SK-N-SH (cell line): ENCODE measurements at regions not wholly inside any gene's neighbourhood (a gene's known extent, or its start where the extent isn't known, plus 50 kb on each side); places are given as distances from the start of the nearest gene placed in this dataset.

ENCODE experiments used
- CTCF ChIA-PET: fragments of 300-600, 350-600 bp; formaldehyde crosslinking; extraction: SDS; loops from one replicate; lab custom pipeline; 2021; lab: Yijun Ruan, JAX
- POLR2A ChIA-PET: fragments of 350-600 bp; sonication (Branson Sonifier 250); formaldehyde crosslinking; extraction: SDS; loops from one replicate; lab custom pipeline; 2020; ENCODE audit warnings: antibody characterized with exemption, inconsistent platforms; lab: Yijun Ruan, JAX
- DNase-seq: peaks from one replicate; pipeline ENCODE4 v3.0.0; 2012
- H2AFZ ChIP-seq: fragments of 200-600 bp; sonication (generic); 2 replicates; pipeline ENCODE4 v1.8.1; 2016; ENCODE audit warnings: antibody characterized with exemption, mild to moderate bottlenecking, low read depth
- H3F3A ChIP-seq: fragments of 200-600 bp; sonication (generic); replicated peaks from 2 replicates; pipeline ENCODE3; 2016; ENCODE audit warnings: antibody characterized with exemption, mild to moderate bottlenecking; ENCODE audit not compliant: insufficient read depth
- H3K27ac ChIP-seq, 2 experiments: fragments of 200-500 bp in 1 of 2; fragments of 200-600 bp in 1 of 2; sonication (Bioruptor generic) in 1 of 2; sonication (generic), shearing (Covaris generic) in 1 of 2; 2 replicates each; pipeline versions ENCODE4 v1.5.1 to v1.6.1; 2014 to 2016; ENCODE audit warnings: low read depth in 2 of 2, inconsistent platforms in 1 of 2, low read length in 1 of 2, mild to moderate bottlenecking in 1 of 2, mixed read lengths in 1 of 2
- H3K27me3 ChIP-seq: fragments of 200-600 bp; sonication (generic), shearing (Covaris generic); 2 replicates; pipeline ENCODE4 v1.6.1; 2016; ENCODE audit warnings: mixed run types; ENCODE audit not compliant: insufficient read depth
- H3K36me3 ChIP-seq, 2 experiments: fragments of 200-500 bp in 1 of 2; fragments of 200-600 bp in 1 of 2; sonication (Bioruptor generic) in 1 of 2; sonication (generic) in 1 of 2; replicated peaks in 1 of 2; 2 replicates each; pipeline versions ENCODE3 to v1.5.1; 2014 to 2016; ENCODE audit warnings: low read length in 1 of 2, mild to moderate bottlenecking in 1 of 2; ENCODE audit not compliant: insufficient read depth in 2 of 2, control insufficient read depth in 1 of 2
- H3K4me1 ChIP-seq, 2 experiments: fragments of 200-500 bp in 1 of 2; fragments of 200-600 bp in 1 of 2; sonication (Bioruptor generic) in 1 of 2; sonication (generic), shearing (Covaris generic) in 1 of 2; 2 replicates each; pipeline versions ENCODE4 v1.5.1 to v1.6.1; 2014 to 2016; ENCODE audit warnings: low read depth in 1 of 2, low read length in 1 of 2, mixed run types in 1 of 2; ENCODE audit not compliant: insufficient read depth in 2 of 2, control insufficient read depth in 1 of 2
- H3K4me2 ChIP-seq: fragments of 200-600 bp; sonication (generic), shearing (Covaris generic); 2 replicates; pipeline ENCODE4 v1.6.1; 2017; ENCODE audit warnings: mixed run types
- H3K4me3 ChIP-seq, 2 experiments: fragments of 200-500 bp in 1 of 2; fragments of 200-600 bp in 1 of 2; sonication (Bioruptor generic) in 1 of 2; sonication (generic), shearing (Covaris generic) in 1 of 2; 2 replicates each; pipeline versions ENCODE4 v1.5.1 to v1.8.1; 2014 to 2016; ENCODE audit warnings: low read depth in 2 of 2, inconsistent platforms in 1 of 2, low read length in 1 of 2, mild to moderate bottlenecking in 1 of 2, mixed read lengths in 1 of 2, moderate library complexity in 1 of 2
- H3K79me2 ChIP-seq: fragments of 200-600 bp; sonication (generic); 2 replicates; pipeline ENCODE4 v1.8.1; 2017; ENCODE audit warnings: mild to moderate bottlenecking; ENCODE audit not compliant: insufficient read depth
- H3K9ac ChIP-seq: fragments of 200-600 bp; sonication (generic); 2 replicates; pipeline ENCODE4 v1.6.1; 2017; ENCODE audit warnings: mixed run types
- H3K9me2 ChIP-seq: fragments of 200-600 bp; sonication (generic); 2 replicates; pipeline ENCODE4 v1.6.1; 2017; ENCODE audit warnings: mixed run types
- H3K9me3 ChIP-seq: fragments of 200-600 bp; sonication (generic); 2 replicates; pipeline ENCODE4 v1.6.1; 2017; ENCODE audit warnings: mixed run types, mild to moderate bottlenecking, moderate library complexity
- H4K20me1 ChIP-seq: fragments of 200-600 bp; sonication (generic); 2 replicates; pipeline ENCODE4 v1.6.1; 2017; ENCODE audit warnings: mild to moderate bottlenecking, mixed run types; ENCODE audit not compliant: insufficient read depth
- CHD2 ChIP-seq: fragments of 150-350 bp; IDR thresholded peaks from 2 replicates; pipeline ENCODE4 v1.6.1; 2018; ENCODE audit warnings: low read length; ENCODE audit not compliant: partially characterized antibody
- ELF1 ChIP-seq: IDR thresholded peaks from 2 replicates; pipeline ENCODE4 v1.4.0; 2012
- FOSL2 ChIP-seq: IDR thresholded peaks from 2 replicates; pipeline ENCODE4 v1.4.0; 2012; ENCODE audit warnings: low read depth, mild to moderate bottlenecking, moderate library complexity, borderline replicate concordance
- FOXM1 ChIP-seq: IDR thresholded peaks from 2 replicates; pipeline ENCODE4 v1.4.0; 2012; ENCODE audit warnings: low read depth, mild to moderate bottlenecking
- IRF3 ChIP-seq: fragments of 150-350 bp; IDR thresholded peaks from 2 replicates; pipeline ENCODE4 v1.6.1; 2016; ENCODE audit warnings: mild to moderate bottlenecking, low read depth, low read length
- MEF2A ChIP-seq: IDR thresholded peaks from 2 replicates; pipeline ENCODE4 v1.4.0; 2012; ENCODE audit warnings: low read depth, borderline replicate concordance
- NFIC ChIP-seq: IDR thresholded peaks from 2 replicates; pipeline ENCODE4 v1.4.0; 2012; ENCODE audit warnings: borderline replicate concordance
- NRF1 ChIP-seq: IDR thresholded peaks from 2 replicates; pipeline ENCODE4 v1.6.1; 2012; ENCODE audit warnings: low read depth, mild to moderate bottlenecking, low read length
- POLR2AphosphoS5 ChIP-seq: IDR thresholded peaks from 2 replicates; pipeline ENCODE4 v1.6.1; 2012; ENCODE audit warnings: low read depth, low read length
- RAD21 ChIP-seq: IDR thresholded peaks from 2 replicates; pipeline ENCODE4 v1.6.1; 2012; ENCODE audit warnings: mild to moderate bottlenecking, low read length
- RCOR1 ChIP-seq: fragments of 150-350 bp; IDR thresholded peaks from 2 replicates; pipeline ENCODE4 v1.6.1; 2017; ENCODE audit warnings: antibody characterized with exemption, low read length
- RXRA ChIP-seq: IDR thresholded peaks from 2 replicates; pipeline ENCODE4 v1.4.0; 2012; ENCODE audit warnings: low read depth, mild to moderate bottlenecking, borderline replicate concordance
- SIN3A ChIP-seq: IDR thresholded peaks from 2 replicates; pipeline ENCODE4 v1.6.1; 2012; ENCODE audit warnings: low read depth, mild to moderate bottlenecking, low read length, moderate library complexity, borderline replicate concordance
- TCF12 ChIP-seq: IDR thresholded peaks from 2 replicates; pipeline ENCODE4 v1.4.0; 2012
- TEAD4 ChIP-seq: IDR thresholded peaks from 2 replicates; pipeline ENCODE4 v1.4.0; 2012; ENCODE audit warnings: mild to moderate bottlenecking, borderline replicate concordance; ENCODE audit not compliant: insufficient read depth
- YY1 ChIP-seq: IDR thresholded peaks from 2 replicates; pipeline ENCODE4 v1.4.0; 2012; ENCODE audit warnings: low read depth, mild to moderate bottlenecking
- ZBTB33 ChIP-seq: IDR thresholded peaks from 2 replicates; pipeline ENCODE4 v1.4.0; 2012; ENCODE audit warnings: low read depth, borderline replicate concordance
- WGBS: methylation state at CpG from one replicate; pipeline ENCODE4 v1.1.6; 2017; ENCODE audit warnings: low lambda C conversion rate; 5-methylcytosine and 5-hydroxymethylcytosine counted together
- TF ChIP-seq, protein P1 (sequence below): fragments of 150-350 bp; IDR thresholded peaks from 2 replicates; pipeline ENCODE4 v1.6.1; 2017; ENCODE audit warnings: antibody characterized with exemption, low read length, low read depth, borderline replicate concordance
- TF ChIP-seq, protein P2 (sequence below): IDR thresholded peaks from 2 replicates; pipeline ENCODE4 v1.6.1; 2012; ENCODE audit warnings: mild to moderate bottlenecking, low read depth, low read length, moderate library complexity

GRCh38 chr2:157068237-157068636, 189.3 kb upstream of the GALNT5 start:
- Histone ChIP-seq H3K36me3 (no peaks in the 10 kb centered on the region), H2AFZ (no peak overlapping the region), H3K4me3 (no peak overlapping the region), H3K9me2 (no peaks in the 10 kb centered on the region), H3K9ac (no peak overlapping the region), H3K27ac (no peak overlapping the region), H3K9me3 (no peaks in the 10 kb centered on the region), H3K4me2 (no peak overlapping the region), H3K4me1 (no peaks in the 10 kb centered on the region), H3K79me2 (no peaks in the 10 kb centered on the region), H4K20me1 (no peaks in the 10 kb centered on the region), H3F3A (no peaks in the 10 kb centered on the region), H3K27me3 (no peaks in the 10 kb centered on the region)
- TF ChIP-seq IRF3, result no peak
- no peak for TF ChIP-seq ZBTB33
- TF ChIP-seq, protein P1, sequence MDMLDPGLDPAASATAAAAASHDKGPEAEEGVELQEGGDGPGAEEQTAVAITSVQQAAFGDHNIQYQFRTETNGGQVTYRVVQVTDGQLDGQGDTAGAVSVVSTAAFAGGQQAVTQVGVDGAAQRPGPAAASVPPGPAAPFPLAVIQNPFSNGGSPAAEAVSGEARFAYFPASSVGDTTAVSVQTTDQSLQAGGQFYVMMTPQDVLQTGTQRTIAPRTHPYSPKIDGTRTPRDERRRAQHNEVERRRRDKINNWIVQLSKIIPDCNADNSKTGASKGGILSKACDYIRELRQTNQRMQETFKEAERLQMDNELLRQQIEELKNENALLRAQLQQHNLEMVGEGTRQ, result no peak
- no peak for TF ChIP-seq FOSL2
- no peak for TF ChIP-seq TCF12
- no peak for TF ChIP-seq POLR2AphosphoS5
- TF ChIP-seq RXRA, result no peak
- no peak for TF ChIP-seq FOXM1
- no peak for TF ChIP-seq NFIC
- TF ChIP-seq CHD2, result no peak
- no peak for TF ChIP-seq RCOR1
- TF ChIP-seq MEF2A, result no peak
- TF ChIP-seq YY1, result no peak
- WGBS, result 24% methylated on average over 1 of the region's 1 CpG
- ChIA-PET CTCF (no interaction called here), POLR2A (no interaction called here)
- DNase-seq, result no peak

- no peaks in the 10 kb centered on the region for H3K9me3 ChIP-seq
- H4K20me1 ChIP-seq, result no peaks in the 10 kb centered on the region
- no peaks in the 10 kb centered on the region for H3K79me2 ChIP-seq
- no peaks in the 10 kb centered on the region for H3K27me3 ChIP-seq
- no peak overlapping the region for H3K4me2 ChIP-seq
- CTCF ChIA-PET, result no interaction called here
- H2AFZ ChIP-seq, result no peak overlapping the region
- no peaks in the 10 kb centered on the region for H3K36me3 ChIP-seq
- POLR2A ChIA-PET, result no interaction called here
- no peak overlapping the region for H3K4me3 ChIP-seq
- no peaks in the 10 kb centered on the region for H3K4me1 ChIP-seq
- no peak for TF ChIP-seq RAD21
- TF ChIP-seq TEAD4, result no peak
- TF ChIP-seq, protein P2, sequence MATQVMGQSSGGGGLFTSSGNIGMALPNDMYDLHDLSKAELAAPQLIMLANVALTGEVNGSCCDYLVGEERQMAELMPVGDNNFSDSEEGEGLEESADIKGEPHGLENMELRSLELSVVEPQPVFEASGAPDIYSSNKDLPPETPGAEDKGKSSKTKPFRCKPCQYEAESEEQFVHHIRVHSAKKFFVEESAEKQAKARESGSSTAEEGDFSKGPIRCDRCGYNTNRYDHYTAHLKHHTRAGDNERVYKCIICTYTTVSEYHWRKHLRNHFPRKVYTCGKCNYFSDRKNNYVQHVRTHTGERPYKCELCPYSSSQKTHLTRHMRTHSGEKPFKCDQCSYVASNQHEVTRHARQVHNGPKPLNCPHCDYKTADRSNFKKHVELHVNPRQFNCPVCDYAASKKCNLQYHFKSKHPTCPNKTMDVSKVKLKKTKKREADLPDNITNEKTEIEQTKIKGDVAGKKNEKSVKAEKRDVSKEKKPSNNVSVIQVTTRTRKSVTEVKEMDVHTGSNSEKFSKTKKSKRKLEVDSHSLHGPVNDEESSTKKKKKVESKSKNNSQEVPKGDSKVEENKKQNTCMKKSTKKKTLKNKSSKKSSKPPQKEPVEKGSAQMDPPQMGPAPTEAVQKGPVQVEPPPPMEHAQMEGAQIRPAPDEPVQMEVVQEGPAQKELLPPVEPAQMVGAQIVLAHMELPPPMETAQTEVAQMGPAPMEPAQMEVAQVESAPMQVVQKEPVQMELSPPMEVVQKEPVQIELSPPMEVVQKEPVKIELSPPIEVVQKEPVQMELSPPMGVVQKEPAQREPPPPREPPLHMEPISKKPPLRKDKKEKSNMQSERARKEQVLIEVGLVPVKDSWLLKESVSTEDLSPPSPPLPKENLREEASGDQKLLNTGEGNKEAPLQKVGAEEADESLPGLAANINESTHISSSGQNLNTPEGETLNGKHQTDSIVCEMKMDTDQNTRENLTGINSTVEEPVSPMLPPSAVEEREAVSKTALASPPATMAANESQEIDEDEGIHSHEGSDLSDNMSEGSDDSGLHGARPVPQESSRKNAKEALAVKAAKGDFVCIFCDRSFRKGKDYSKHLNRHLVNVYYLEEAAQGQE, result no peak
- TF ChIP-seq MEF2A, result no peak
- TF ChIP-seq NRF1, result no peak
- no peak for TF ChIP-seq ELF1
- TF ChIP-seq SIN3A, result no peak
- TF ChIP-seq IRF3, result no peak
- TF ChIP-seq RCOR1, result no peak
- TF ChIP-seq TCF12, result no peak
- TF ChIP-seq, all 33 proteins: peak for 0
- Histone ChIP-seq H3F3A (no peaks in the 10 kb centered on the region), H3K27ac (no peak overlapping the region), H3K9ac (no peak overlapping the region), H3K9me2 (no peaks in the 10 kb centered on the region)
- DNase-seq, result no peak
- 34% methylated on average over 2 of the region's 2 CpGs for WGBS
Measured at GRCh38 chr2:157075924-157076323, 181.6 kb upstream of the GALNT5 start.
